ENCODE measurements at regions not wholly inside any gene's neighbourhood (a gene's known extent, or its start where the extent isn't known, plus 50 kb on each side); places are given as distances from the start of the nearest gene placed in this dataset.
"Not testable (repeated sequence)": the region's sequence is repeated elsewhere in the genome, so short reads cannot be mapped to it uniquely, and the experiment has no call there.

DNA sequence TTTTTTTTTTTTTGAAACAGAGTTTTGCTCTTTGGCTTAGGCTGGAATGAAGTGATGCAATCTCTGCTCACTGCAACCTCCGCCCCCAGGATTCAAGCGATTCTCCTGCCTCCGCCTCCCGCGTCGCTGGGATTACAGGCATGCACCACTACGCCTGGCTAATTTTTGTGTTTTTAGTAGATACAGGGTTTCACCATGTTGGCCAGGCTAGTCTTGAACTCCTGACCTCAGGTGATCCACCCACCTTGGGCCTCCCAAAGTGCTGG, 148.3 kb upstream of the ADAMTSL1 start:
- TF ChIP-seq, protein P1, sequence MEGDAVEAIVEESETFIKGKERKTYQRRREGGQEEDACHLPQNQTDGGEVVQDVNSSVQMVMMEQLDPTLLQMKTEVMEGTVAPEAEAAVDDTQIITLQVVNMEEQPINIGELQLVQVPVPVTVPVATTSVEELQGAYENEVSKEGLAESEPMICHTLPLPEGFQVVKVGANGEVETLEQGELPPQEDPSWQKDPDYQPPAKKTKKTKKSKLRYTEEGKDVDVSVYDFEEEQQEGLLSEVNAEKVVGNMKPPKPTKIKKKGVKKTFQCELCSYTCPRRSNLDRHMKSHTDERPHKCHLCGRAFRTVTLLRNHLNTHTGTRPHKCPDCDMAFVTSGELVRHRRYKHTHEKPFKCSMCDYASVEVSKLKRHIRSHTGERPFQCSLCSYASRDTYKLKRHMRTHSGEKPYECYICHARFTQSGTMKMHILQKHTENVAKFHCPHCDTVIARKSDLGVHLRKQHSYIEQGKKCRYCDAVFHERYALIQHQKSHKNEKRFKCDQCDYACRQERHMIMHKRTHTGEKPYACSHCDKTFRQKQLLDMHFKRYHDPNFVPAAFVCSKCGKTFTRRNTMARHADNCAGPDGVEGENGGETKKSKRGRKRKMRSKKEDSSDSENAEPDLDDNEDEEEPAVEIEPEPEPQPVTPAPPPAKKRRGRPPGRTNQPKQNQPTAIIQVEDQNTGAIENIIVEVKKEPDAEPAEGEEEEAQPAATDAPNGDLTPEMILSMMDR (IDR thresholded peaks at IDR 0.05), result not testable (repeated sequence)
- TF ChIP-seq POLR2A, EP300 (IDR thresholded peaks at IDR 0.05): not testable (repeated sequence)

Measured in tibial nerve (tissue), 4 donors.